ENCODE measurements at regions not wholly inside any gene's neighbourhood (a gene's known extent, or its start where the extent isn't known, plus 50 kb on each side); places are given as distances from the start of the nearest gene placed in this dataset.

DNA sequence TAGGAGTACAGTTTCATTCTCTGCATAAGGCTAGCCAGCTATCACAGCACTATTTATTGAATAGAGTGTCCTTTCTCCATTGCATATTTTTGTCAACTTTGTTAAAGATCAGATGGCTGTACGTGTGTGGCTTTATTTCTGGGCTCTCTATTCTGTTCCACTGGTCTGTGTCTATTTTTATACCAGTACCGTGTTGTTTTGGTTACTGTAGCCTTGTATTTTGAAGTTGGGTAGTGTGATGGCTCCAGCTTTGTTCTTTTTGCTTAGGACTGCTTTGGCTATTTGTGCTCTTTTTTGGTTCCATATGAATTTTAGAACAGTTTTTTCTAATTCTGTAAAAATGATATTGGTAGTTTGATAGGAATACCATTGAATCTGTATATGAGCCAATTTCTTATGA is 182.1 kb upstream of the DIAPH2 start:
- TF ChIP-seq, protein P1, sequence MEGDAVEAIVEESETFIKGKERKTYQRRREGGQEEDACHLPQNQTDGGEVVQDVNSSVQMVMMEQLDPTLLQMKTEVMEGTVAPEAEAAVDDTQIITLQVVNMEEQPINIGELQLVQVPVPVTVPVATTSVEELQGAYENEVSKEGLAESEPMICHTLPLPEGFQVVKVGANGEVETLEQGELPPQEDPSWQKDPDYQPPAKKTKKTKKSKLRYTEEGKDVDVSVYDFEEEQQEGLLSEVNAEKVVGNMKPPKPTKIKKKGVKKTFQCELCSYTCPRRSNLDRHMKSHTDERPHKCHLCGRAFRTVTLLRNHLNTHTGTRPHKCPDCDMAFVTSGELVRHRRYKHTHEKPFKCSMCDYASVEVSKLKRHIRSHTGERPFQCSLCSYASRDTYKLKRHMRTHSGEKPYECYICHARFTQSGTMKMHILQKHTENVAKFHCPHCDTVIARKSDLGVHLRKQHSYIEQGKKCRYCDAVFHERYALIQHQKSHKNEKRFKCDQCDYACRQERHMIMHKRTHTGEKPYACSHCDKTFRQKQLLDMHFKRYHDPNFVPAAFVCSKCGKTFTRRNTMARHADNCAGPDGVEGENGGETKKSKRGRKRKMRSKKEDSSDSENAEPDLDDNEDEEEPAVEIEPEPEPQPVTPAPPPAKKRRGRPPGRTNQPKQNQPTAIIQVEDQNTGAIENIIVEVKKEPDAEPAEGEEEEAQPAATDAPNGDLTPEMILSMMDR (IDR thresholded peaks at IDR 0.05): no peak
- TF ChIP-seq POLR2A (IDR thresholded peaks at IDR 0.05): no peak
